Fibroblast of pulmonary artery (primary cell): ENCODE measurements at regions not wholly inside any gene's neighbourhood (a gene's known extent, or its start where the extent isn't known, plus 50 kb on each side); places are given as distances from the start of the nearest gene placed in this dataset.

Source experiments
- DNase-seq: peaks from one replicate; pipeline ENCODE4 v3.0.0-alpha.2; 2010; ENCODE audit warnings: low read depth
- H3K4me3 ChIP-seq: replicated peaks from 2 replicates; pipeline ENCODE4 v1.5.1; 2011; ENCODE audit warnings: low read depth, mild to moderate bottlenecking, control low read depth, low read length, moderate library complexity
- CTCF ChIP-seq: IDR thresholded peaks from 2 replicates; pipeline ENCODE4 v1.5.1; 2011; ENCODE audit warnings: mild to moderate bottlenecking, control low read depth, low read length, inconsistent platforms; ENCODE audit errors: missing control alignments

GRCh38 chr9:7347556-7347955 lies 452.0 kb downstream of the DMAC1 start:
- TF ChIP-seq CTCF, result no peak
- no peak for DNase-seq
- H3K4me3 ChIP-seq, result no peak overlapping the region

DNA sequence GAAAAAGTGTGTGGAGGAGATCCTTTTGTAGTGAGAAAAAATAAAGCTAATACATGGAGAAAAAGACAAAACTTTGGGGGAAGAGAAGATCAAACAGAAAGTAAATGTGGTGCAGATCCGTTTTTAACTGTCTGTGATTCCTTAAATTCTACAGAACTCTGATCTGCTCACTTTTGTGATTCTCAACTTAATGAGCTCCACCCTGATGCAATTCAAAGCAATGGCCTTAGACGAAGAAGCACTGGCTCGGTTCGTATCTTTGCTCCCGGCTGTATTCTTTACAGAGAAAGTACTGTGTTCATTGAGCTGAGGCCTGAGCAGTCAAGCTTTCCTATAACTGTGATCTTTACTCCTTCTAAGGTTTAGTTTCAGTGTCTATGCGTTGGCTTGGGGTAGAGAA lies 453.4 kb downstream of the DMAC1 start:
- H3K4me3 ChIP-seq, result no peak overlapping the region
- DNase-seq, result no peak
- no peak for TF ChIP-seq CTCF

DNA sequence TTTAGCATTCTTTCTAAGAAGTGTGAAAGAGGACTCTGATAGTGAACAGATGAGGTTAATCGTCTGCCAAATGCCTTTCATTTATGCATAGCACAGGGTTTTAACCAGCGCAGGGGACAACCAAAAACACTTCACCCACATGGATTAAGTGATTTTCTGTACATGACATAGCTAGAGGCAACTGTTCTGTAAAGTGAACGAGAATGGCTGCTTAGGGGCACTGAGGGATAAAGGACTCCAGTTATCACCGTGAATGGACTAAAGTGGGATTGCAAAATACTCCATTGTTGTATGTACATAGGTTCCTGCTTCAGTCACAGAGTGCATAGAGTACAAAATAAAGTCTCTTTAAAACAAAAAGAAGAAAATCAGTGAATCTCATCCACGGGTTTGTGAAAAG lies 456.8 kb downstream of the DMAC1 start:
- TF ChIP-seq CTCF, result no peak
- peak; percentile 28 for DNase-seq
- H3K4me3 ChIP-seq, result no peak overlapping the region

- H3K4me3 ChIP-seq, result no peak overlapping the region
- peak; percentile 54 for TF ChIP-seq CTCF
- DNase-seq, result peak; percentile 40
Measured at GRCh38 chr9:7342229-7342628, 457.3 kb downstream of the DMAC1 start.

GRCh38 chr9:7341571-7341970 lies 458.0 kb downstream of the DMAC1 start:
- DNase-seq, result no peak
- TF ChIP-seq CTCF, result no peak
- no peak overlapping the region for H3K4me3 ChIP-seq

- no peak for DNase-seq
- TF ChIP-seq CTCF, result no peak
- H3K4me3 ChIP-seq, result no peak overlapping the region
Measured at GRCh38 chr9:7340451-7340850, 459.1 kb downstream of the DMAC1 start.

DNA sequence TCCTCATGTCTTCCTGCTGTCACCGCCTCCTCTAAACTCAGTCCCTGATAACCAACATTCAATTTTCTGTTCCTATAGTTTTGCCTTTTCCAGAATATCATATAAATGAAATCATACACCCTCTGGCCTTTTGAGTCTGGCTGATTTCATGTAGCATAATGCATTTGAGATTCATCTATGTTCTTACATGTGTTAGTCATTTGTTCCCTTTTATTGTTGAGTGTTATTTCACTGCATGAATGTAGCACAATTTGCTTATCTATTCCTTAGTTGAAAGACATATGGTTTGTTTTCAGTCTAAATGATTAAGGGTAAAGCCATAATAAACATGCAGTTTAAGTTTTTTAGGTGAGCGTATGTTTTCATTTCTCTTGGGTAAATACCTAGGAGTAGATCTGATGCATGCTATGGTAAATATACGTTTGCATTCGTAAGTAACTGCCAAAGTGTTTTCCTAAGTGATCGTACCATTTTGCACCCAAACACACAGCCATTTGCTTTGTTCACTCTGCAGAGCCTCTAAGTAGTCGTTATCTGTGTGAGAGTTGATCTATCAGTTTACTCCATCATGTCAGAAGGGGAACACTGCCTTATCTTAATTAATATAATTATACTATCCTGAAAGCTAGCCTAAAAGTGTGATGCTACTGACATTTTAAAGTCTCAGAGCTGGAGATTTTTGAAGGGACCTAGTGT lies 460.8 kb downstream of the DMAC1 start:
- no peak for TF ChIP-seq CTCF
- no peak for DNase-seq
- no peak overlapping the region for H3K4me3 ChIP-seq
